ENCODE measurements at regions not wholly inside any gene's neighbourhood (a gene's known extent, or its start where the extent isn't known, plus 50 kb on each side); places are given as distances from the start of the nearest gene placed in this dataset.

- no peak for DNase-seq (ENCODE audit: unreplicated experiment)
- intact Hi-C loops (cut with micrococcal nuclease): no loop called here
- H3K4me1 Mint-ChIP-seq (ENCODE audit: insufficient read depth, unreplicated experiment): no peaks in the 10 kb centered on the region
- CTCF ChIA-PET: no interaction called here
- BruUV-seq (replicated peaks): no TSS peak
- no peaks in the 10 kb centered on the region for H3K27me3 Mint-ChIP-seq (ENCODE audit: insufficient read depth, unreplicated experiment)
- H3K9me3 Mint-ChIP-seq (ENCODE audit: unreplicated experiment): peaks cover 31% of the 10 kb centered on the region
- H3K4me3 Mint-ChIP-seq (ENCODE audit: unreplicated experiment): no peak overlapping the region
- no peaks in the 10 kb centered on the region for H3K36me3 Mint-ChIP-seq (ENCODE audit: insufficient read depth, unreplicated experiment)
- POLR2A ChIA-PET: no interaction called here
- H3K27ac Mint-ChIP-seq (ENCODE audit: low read depth, unreplicated experiment): no peak overlapping the region
- no peak for TF ChIP-seq CTCF (IDR thresholded peaks at IDR 0.05; ENCODE audit: unreplicated experiment)
These were observed 218.6 kb upstream of the ASIC2 start for GRCh38 chr17:33511670-33512069.

- Mint-ChIP-seq H3K9me3 (ENCODE audit: unreplicated experiment) (peaks cover 30% of the 10 kb centered on the region), H3K36me3 (ENCODE audit: insufficient read depth, unreplicated experiment) (no peaks in the 10 kb centered on the region), H3K27me3 (ENCODE audit: insufficient read depth, unreplicated experiment) (no peaks in the 10 kb centered on the region), H3K4me3 (ENCODE audit: unreplicated experiment) (no peak overlapping the region), H3K27ac (ENCODE audit: low read depth, unreplicated experiment) (no peak overlapping the region), H3K4me1 (ENCODE audit: insufficient read depth, unreplicated experiment) (no peaks in the 10 kb centered on the region)
- BruUV-seq (replicated peaks): no TSS peak
- DNase-seq (ENCODE audit: unreplicated experiment): no peak
- TF ChIP-seq CTCF (IDR thresholded peaks at IDR 0.05; ENCODE audit: unreplicated experiment): no peak
- POLR2A ChIA-PET: no interaction called here
- CTCF ChIA-PET: no interaction called here
- intact Hi-C loops (cut with micrococcal nuclease): no loop called here
These were observed 219.0 kb upstream of the ASIC2 start for GRCh38 chr17:33512113-33512512.

- no peak for TF ChIP-seq CTCF (IDR thresholded peaks at IDR 0.05; ENCODE audit: unreplicated experiment)
- ChIA-PET POLR2A (no interaction called here), CTCF (interaction anchor here (1.1 kb wide), 1 partner anchor 20 kb away, joined by 3 read pairs; no protein-coding TSS in a partner anchor)
- Mint-ChIP-seq H3K4me3 (ENCODE audit: unreplicated experiment) (no peak overlapping the region), H3K27ac (ENCODE audit: low read depth, unreplicated experiment) (no peak overlapping the region), H3K27me3 (ENCODE audit: insufficient read depth, unreplicated experiment) (no peaks in the 10 kb centered on the region), H3K4me1 (ENCODE audit: insufficient read depth, unreplicated experiment) (no peaks in the 10 kb centered on the region), H3K9me3 (ENCODE audit: unreplicated experiment) (peaks cover 21% of the 10 kb centered on the region), H3K36me3 (ENCODE audit: insufficient read depth, unreplicated experiment) (no peaks in the 10 kb centered on the region)
- BruUV-seq (replicated peaks): no TSS peak
- intact Hi-C loops (cut with micrococcal nuclease): no loop called here
- no peak for DNase-seq (ENCODE audit: unreplicated experiment)
These were observed 220.7 kb upstream of the ASIC2 start for GRCh38 chr17:33513769-33514168.

GRCh38 chr17:33514369-33514768, 221.3 kb upstream of the ASIC2 start:
- Mint-ChIP-seq H3K4me3 (ENCODE audit: unreplicated experiment) (no peak overlapping the region), H3K27me3 (ENCODE audit: insufficient read depth, unreplicated experiment) (no peaks in the 10 kb centered on the region), H3K4me1 (ENCODE audit: insufficient read depth, unreplicated experiment) (no peaks in the 10 kb centered on the region), H3K36me3 (ENCODE audit: insufficient read depth, unreplicated experiment) (no peaks in the 10 kb centered on the region), H3K27ac (ENCODE audit: low read depth, unreplicated experiment) (no peak overlapping the region), H3K9me3 (ENCODE audit: unreplicated experiment) (peaks cover 21% of the 10 kb centered on the region)
- no peak for DNase-seq (ENCODE audit: unreplicated experiment)
- ChIA-PET CTCF (no interaction called here), POLR2A (no interaction called here)
- no TSS peak for BruUV-seq (replicated peaks)
- intact Hi-C loops (cut with micrococcal nuclease): no loop called here
- no peak for TF ChIP-seq CTCF (IDR thresholded peaks at IDR 0.05; ENCODE audit: unreplicated experiment)

Measured in MCF 10A (cell line).